Prostate gland (tissue), 2 donors: ENCODE measurements at regions not wholly inside any gene's neighbourhood (a gene's known extent, or its start where the extent isn't known, plus 50 kb on each side); places are given as distances from the start of the nearest gene placed in this dataset.

Experiments used
- DNase-seq: peaks from one replicate; pipeline ENCODE4 v3.0.0-alpha.2; 2019; ENCODE audit warnings: low spot score
- H3K27ac ChIP-seq, 2 donors: fragments of 200-600 bp; sonication (generic); 2 replicates each; pipeline ENCODE4 v1.5.1; 2017 to 2019
- H3K27me3 ChIP-seq: fragments of 200-600 bp; sonication (generic); replicated peaks from 2 replicates; pipeline ENCODE4 v1.5.1; 2019; ENCODE audit not compliant: insufficient read depth
- H3K36me3 ChIP-seq, 2 donors: fragments of 200-600 bp; sonication (generic); 1 replicate in 1 of 2; 2 replicates in 1 of 2; pipeline versions ENCODE4 v1.5.1 to v1.8.1; 2017 to 2019
- H3K4me1 ChIP-seq: fragments of 200-600 bp; sonication (generic); replicated peaks from 2 replicates; pipeline ENCODE4 v1.5.1; 2019
- H3K4me3 ChIP-seq, 2 donors: fragments of 200-600 bp; sonication (generic); 2 replicates each; pipeline ENCODE4 v1.5.1; 2017 to 2019
- H3K9me3 ChIP-seq: fragments of 200-600 bp; sonication (generic); 2 replicates; pipeline ENCODE4 v1.5.1; 2017
- CTCF ChIP-seq, 4 experiments: fragments of 200-600 bp in 2 of 4; fragments of 450-650 bp in 2 of 4; sonication (generic) in 2 of 4; IDR thresholded peaks; 1 replicate in 3 of 4; 2 replicates in 1 of 4; pipeline ENCODE4 v1.5.1; 2016 to 2019; ENCODE audit warnings: antibody characterized with exemption in 4 of 4, mild to moderate bottlenecking in 2 of 4, moderate library complexity in 2 of 4
- POLR2A ChIP-seq: fragments of 450-650 bp; IDR thresholded peaks from one replicate; pipeline ENCODE4 v1.6.1; 2016; ENCODE audit warnings: antibody characterized with exemption, mild to moderate bottlenecking
- POLR2AphosphoS5 ChIP-seq: sonication (generic); formaldehyde crosslinking; IDR thresholded peaks from one replicate; pipeline ENCODE4 v1.6.1; 2017; ENCODE audit warnings: antibody characterized with exemption
- WGBS: methylation state at CpG from one replicate; pipeline ENCODE4 v1.1.5; 2018; 5-methylcytosine and 5-hydroxymethylcytosine counted together
- intact Hi-C: fragments of 100-400 bp; cut with DNase I; formaldehyde crosslinking; loops from one replicate; pipeline ENCODE4 v1.14.2; 2022

DNA sequence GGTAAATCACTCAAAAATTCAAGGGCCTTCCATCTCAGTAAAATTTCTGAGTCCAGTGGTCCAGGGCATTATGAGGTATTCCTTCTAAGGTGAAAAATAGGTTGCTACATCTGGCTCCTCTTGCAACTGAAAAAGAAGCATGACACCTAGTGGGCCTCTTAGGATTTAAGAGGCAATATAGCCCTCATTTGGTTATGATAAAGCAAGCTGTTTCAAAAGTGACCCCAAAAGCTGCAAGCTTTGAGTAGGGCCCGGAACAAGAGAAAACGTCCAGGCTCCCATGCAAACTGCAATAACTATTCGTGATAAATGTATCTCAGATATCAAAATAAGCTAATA, 1910.2 kb upstream of the PRR20A start:
- H3K27ac ChIP-seq, result no peak overlapping the region
- TF ChIP-seq POLR2A, result no peak
- H3K36me3 ChIP-seq, result no peaks in the 10 kb centered on the region
- intact Hi-C loops, result no loop called here
- no peaks in the 10 kb centered on the region for H3K9me3 ChIP-seq
- no peak overlapping the region for H3K4me3 ChIP-seq
- no peaks in the 10 kb centered on the region for H3K4me1 ChIP-seq
- DNase-seq, result no peak
- 84% methylated on average over 3 of the region's 3 CpGs for WGBS
- no peaks in the 10 kb centered on the region for H3K27me3 ChIP-seq

DNA sequence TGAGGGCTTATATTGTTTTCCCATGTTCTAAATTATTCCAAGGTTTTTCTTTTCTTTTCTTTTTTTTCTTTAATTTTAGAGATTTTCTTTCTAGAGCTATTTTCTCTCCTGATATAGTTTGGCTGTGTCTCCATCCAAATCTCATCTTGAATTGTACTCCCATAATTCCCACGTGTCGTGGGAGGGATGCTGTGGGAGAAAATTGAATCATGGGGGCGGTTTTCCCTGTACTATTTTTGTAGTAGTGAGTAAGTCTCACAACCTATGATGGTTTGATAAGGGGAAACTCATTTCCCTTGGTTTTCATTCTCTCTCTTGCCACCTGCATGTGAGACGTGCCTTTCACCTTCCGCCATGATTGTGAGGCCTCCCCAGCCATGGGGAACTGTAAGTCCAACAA, 1906.4 kb upstream of the PRR20A start:
- Histone ChIP-seq H3K4me1 (no peaks in the 10 kb centered on the region), H3K4me3 (no peak overlapping the region), H3K9me3 (no peaks in the 10 kb centered on the region), H3K36me3 (no peaks in the 10 kb centered on the region), H3K27me3 (no peaks in the 10 kb centered on the region), H3K27ac (no peak overlapping the region)
- DNase-seq, result no peak
- 93% methylated on average over 5 of the region's 5 CpGs for WGBS
- TF ChIP-seq POLR2AphosphoS5 (no peak), POLR2A (no peak), CTCF (IDR thresholded peaks at IDR 0.05) (no peak)
- intact Hi-C loops, result no loop called here

GRCh38 chr13:55245005-55245644, 1895.6 kb upstream of the PRR20A start:
- WGBS, result 71% methylated on average over 4 of the region's 4 CpGs
- intact Hi-C loops, result no loop called here
- H3K9me3 ChIP-seq, result no peaks in the 10 kb centered on the region
- H3K27me3 ChIP-seq, result no peaks in the 10 kb centered on the region
- no peak overlapping the region for H3K4me3 ChIP-seq
- H3K36me3 ChIP-seq, result no peaks in the 10 kb centered on the region
- no peaks in the 10 kb centered on the region for H3K4me1 ChIP-seq
- no peak for DNase-seq
- H3K27ac ChIP-seq, result no peak overlapping the region
- TF ChIP-seq CTCF (IDR thresholded peaks at IDR 0.05) (no peak), POLR2A (no peak), POLR2AphosphoS5 (no peak)

DNA sequence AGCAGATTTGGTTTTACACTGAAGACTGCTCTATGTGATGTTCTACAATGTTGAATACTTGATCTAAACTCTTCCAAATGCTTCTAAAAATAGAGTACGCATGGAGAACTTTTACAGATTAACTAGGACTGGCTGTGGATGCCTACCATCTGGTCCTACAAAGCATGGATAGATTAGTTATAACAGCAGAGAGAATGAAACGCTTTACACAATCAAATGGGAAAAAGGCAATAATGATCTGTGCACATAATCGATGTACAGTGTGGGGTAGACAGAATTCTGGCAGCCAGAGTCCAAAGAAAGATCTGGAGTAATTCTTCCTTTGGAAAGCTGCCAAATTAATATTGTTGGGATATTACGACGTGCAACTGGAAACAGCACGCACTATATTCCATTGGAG, 1885.5 kb upstream of the PRR20A start:
- WGBS, result 81% methylated on average over 6 of the region's 6 CpGs
- no peak overlapping the region for H3K27ac ChIP-seq
- no peaks in the 10 kb centered on the region for H3K9me3 ChIP-seq
- intact Hi-C loops, result no loop called here
- H3K4me3 ChIP-seq, result no peak overlapping the region
- no peaks in the 10 kb centered on the region for H3K4me1 ChIP-seq
- no peaks in the 10 kb centered on the region for H3K27me3 ChIP-seq
- TF ChIP-seq CTCF (IDR thresholded peaks at IDR 0.05) (no peak), POLR2A (no peak), POLR2AphosphoS5 (no peak)
- DNase-seq, result no peak
- H3K36me3 ChIP-seq, result no peaks in the 10 kb centered on the region

GRCh38 chr13:55263045-55263444, 1877.7 kb upstream of the PRR20A start:
- TF ChIP-seq POLR2AphosphoS5, result no peak
- no peak for TF ChIP-seq CTCF (IDR thresholded peaks at IDR 0.05)
- no peak for TF ChIP-seq POLR2A
- WGBS, result 16% methylated on average over 1 of the region's 1 CpG
- no peaks in the 10 kb centered on the region for H3K36me3 ChIP-seq
- H3K4me1 ChIP-seq, result no peaks in the 10 kb centered on the region
- intact Hi-C loops, result no loop called here
- H3K27me3 ChIP-seq, result no peaks in the 10 kb centered on the region
- no peak for DNase-seq
- H3K4me3 ChIP-seq, result no peak overlapping the region
- H3K9me3 ChIP-seq, result no peaks in the 10 kb centered on the region
- no peak overlapping the region for H3K27ac ChIP-seq
